ENCODE measurements at regions not wholly inside any gene's neighbourhood (a gene's known extent, or its start where the extent isn't known, plus 50 kb on each side); places are given as distances from the start of the nearest gene placed in this dataset.

- no peak for TF ChIP-seq CTCF (conservative IDR thresholded peaks at IDR 0.05)
- no peak for TF ChIP-seq ZFX (IDR thresholded peaks at IDR 0.05)
Observed at GRCh38 chr16:35569413-35569812, 2110.0 kb downstream of the TP53TG3F start.

All from C4-2B (cell line).